ENCODE measurements at regions not wholly inside any gene's neighbourhood (a gene's known extent, or its start where the extent isn't known, plus 50 kb on each side); places are given as distances from the start of the nearest gene placed in this dataset.

DNA sequence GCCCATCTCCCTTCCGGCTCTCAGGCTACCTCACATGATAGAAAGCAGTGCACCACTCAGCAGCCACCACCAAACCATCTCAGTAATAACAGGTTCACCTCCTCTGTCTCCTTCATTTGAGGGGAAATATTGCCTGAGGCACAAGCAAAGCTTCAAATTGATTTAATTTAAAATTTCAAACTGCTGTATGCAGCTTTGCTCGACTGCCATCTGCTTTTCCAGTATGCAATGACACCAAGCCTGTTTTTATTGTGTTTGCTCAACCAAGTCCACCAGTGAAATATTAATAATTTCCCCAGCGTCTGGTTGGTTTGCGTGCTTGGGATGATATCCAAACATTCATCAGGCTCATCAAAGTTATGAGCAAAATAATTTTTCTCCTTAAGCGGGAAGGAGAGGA lies 552.4 kb upstream of the DAB1 start (continued):
- no peak for TF ChIP-seq FOS (IDR thresholded peaks at IDR 0.05; ENCODE audit: borderline replicate concordance, extremely low read depth, insufficient read length)
- TF ChIP-seq MEF2A (IDR thresholded peaks at IDR 0.05; ENCODE audit: insufficient read depth, low read depth, low read length): no peak
- TF ChIP-seq IKZF2 (IDR thresholded peaks at IDR 0.05): no peak
- no peak for TF ChIP-seq GATAD2B (conservative IDR thresholded peaks at IDR 0.05; ENCODE audit: low read depth)
- no peak for TF ChIP-seq SRF (IDR thresholded peaks at IDR 0.05; ENCODE audit: low read depth in 2 of 2, low read length in 2 of 2)

DNA sequence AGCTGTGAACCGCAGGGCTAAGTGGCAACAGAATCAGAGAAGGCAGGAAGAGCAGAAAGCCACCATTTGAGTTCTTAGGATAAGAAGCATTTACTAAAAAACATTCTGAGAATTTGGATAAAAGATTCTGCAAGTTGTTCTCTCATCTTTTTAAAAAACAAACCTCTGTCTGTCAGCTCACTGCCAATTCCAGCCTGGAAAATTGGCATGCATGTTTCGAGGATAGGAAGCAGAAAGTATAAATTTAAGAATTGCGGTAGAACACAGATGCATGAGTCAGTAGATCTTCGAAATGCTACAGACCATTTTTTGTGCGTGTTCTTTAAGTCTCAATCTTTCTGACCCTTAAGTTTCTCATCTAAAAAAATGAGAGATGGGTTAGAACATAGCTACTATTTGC lies 544.5 kb upstream of the DAB1 start:
- H3K27ac ChIP-seq (ENCODE audit: control insufficient read depth, insufficient read depth): no peak overlapping the region
- in situ Hi-C loops (cut with MboI) (no loop called here), intact Hi-C loops (cut with micrococcal nuclease; ENCODE audit: unreplicated experiment) (no loop called here)
- H3K79me2 ChIP-seq (ENCODE audit: control insufficient read depth, insufficient read depth, low read length): no peaks in the 10 kb centered on the region
- no peak overlapping the region for H3K9ac ChIP-seq (ENCODE audit: control insufficient read depth, insufficient read depth, low read length)
- no peaks in the 10 kb centered on the region for H3K9me3 ChIP-seq (replicated peaks; ENCODE audit: control insufficient read depth, insufficient read depth, low read length)
- H2AFZ ChIP-seq (ENCODE audit: control insufficient read depth, low read depth, low read length): no peak overlapping the region
- no peak for ATAC-seq
- H3K4me1 ChIP-seq (ENCODE audit: control insufficient read depth, insufficient read depth, low read length): no peaks in the 10 kb centered on the region
- H3K36me3 ChIP-seq (ENCODE audit: control insufficient read depth in 2 of 2, insufficient read depth in 2 of 2, low read length in 1 of 2): no peaks in the 10 kb centered on the region
- no peaks in the 10 kb centered on the region for H4K20me1 ChIP-seq (ENCODE audit: control insufficient read depth, insufficient read depth)
- ChIA-PET RAD21 (ENCODE audit: unreplicated experiment) (no interaction called here), SMC1A (ENCODE audit: uncharacterized antibody, unreplicated experiment) (interaction anchor here (0.8 to 1.9 kb wide), 3 partner anchors 52 to 196 kb away, joined by 3 to 5 read pairs (median 4); no protein-coding TSS in a partner anchor), POLR2A (interaction anchor here (0.6 kb wide), 1 partner anchor 12 kb away, joined by 3 read pairs; no protein-coding TSS in a partner anchor), CTCF (interaction anchor here (1.2 to 1.4 kb wide), 2 partner anchors 27 to 190 kb away, joined by 3 read pairs; no protein-coding TSS in a partner anchor)
- TF ChIP-seq, protein P1, sequence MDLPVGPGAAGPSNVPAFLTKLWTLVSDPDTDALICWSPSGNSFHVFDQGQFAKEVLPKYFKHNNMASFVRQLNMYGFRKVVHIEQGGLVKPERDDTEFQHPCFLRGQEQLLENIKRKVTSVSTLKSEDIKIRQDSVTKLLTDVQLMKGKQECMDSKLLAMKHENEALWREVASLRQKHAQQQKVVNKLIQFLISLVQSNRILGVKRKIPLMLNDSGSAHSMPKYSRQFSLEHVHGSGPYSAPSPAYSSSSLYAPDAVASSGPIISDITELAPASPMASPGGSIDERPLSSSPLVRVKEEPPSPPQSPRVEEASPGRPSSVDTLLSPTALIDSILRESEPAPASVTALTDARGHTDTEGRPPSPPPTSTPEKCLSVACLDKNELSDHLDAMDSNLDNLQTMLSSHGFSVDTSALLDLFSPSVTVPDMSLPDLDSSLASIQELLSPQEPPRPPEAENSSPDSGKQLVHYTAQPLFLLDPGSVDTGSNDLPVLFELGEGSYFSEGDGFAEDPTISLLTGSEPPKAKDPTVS (IDR thresholded peaks at IDR 0.05; ENCODE audit: low read depth, low read length): no peak
- no peak for TF ChIP-seq ETV6 (conservative IDR thresholded peaks at IDR 0.05 in 1 of 2, IDR thresholded peaks at IDR 0.05 in 1 of 2; ENCODE audit: borderline replicate concordance in 1 of 2, low read depth in 1 of 2)
- no peak for TF ChIP-seq SREBF2 (IDR thresholded peaks at IDR 0.05; ENCODE audit: low read length)
- no peak for TF ChIP-seq WRNIP1 (IDR thresholded peaks at IDR 0.05; ENCODE audit: borderline replicate concordance, low read depth, low read length)
- no peak for TF ChIP-seq PML (IDR thresholded peaks at IDR 0.05; ENCODE audit: low read length)
- no peak for TF ChIP-seq ZNF274 (IDR thresholded peaks at IDR 0.05; ENCODE audit: insufficient read depth, insufficient read length)
- TF ChIP-seq CEBPB (IDR thresholded peaks at IDR 0.05; ENCODE audit: borderline replicate concordance in 1 of 2, low read depth in 2 of 2, low read length in 2 of 2): no peak
- TF ChIP-seq USF2 (IDR thresholded peaks at IDR 0.05; ENCODE audit: borderline replicate concordance, low read depth, low read length): no peak
- TF ChIP-seq BHLHE40 (IDR thresholded peaks at IDR 0.05; ENCODE audit: borderline replicate concordance in 1 of 2, low read depth in 2 of 2, low read length in 1 of 2): no peak
- DNase-seq (ENCODE audit: low read depth, low spot score): no peak
- no TSS peak for BruUV-seq (replicated peaks)
- FAIRE-seq: no peak
- H3K4me3 ChIP-seq: no peak overlapping the region
- H3K27me3 ChIP-seq (replicated peaks in 1 of 2; ENCODE audit: control insufficient read depth in 2 of 2, insufficient read depth in 2 of 2, low read length in 1 of 2): no peaks in the 10 kb centered on the region
- H3K4me2 ChIP-seq (ENCODE audit: control insufficient read depth, insufficient read depth): no peak overlapping the region
- WGBS (ENCODE audit: insufficient coverage, insufficient replicate concordance, low lambda C conversion rate, missing lambda C conversion rate): 20% methylated on average over 5 of the region's 5 CpGs

Data from GM12878 (cell line).